ENCODE measurements at regions not wholly inside any gene's neighbourhood (a gene's known extent, or its start where the extent isn't known, plus 50 kb on each side); places are given as distances from the start of the nearest gene placed in this dataset.

DNA sequence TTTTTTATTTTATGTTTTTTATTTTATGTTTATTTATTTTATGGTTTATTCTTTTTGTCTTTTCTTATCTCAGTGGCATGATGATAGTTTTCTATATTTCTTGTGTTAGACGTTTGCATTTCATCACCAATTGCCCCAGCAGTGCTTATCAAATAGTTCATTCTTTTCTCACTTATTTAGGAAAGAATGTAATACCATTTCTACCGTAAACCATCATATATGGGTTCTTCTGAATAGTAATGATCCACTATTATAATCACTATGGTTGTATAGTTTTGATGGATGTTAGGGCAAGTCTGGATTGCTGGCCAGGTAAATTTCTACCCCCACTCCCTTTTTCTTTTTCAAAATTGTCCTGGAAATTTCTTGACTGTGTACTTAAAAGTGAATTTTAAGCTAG lies 134.6 kb upstream of the FBXO33 start:
- intact Hi-C loops (cut with DNase I) = no loop called here
- H3K36me3 ChIP-seq = no peaks in the 10 kb centered on the region
- no peak overlapping the region for H3K27ac ChIP-seq
- H3K4me3 ChIP-seq = no peak overlapping the region
- H3K9me3 ChIP-seq = peaks cover 0 to 2% (median 0%) of the 10 kb centered on the region in 4 donors
- no peaks in the 10 kb centered on the region for H3K4me1 ChIP-seq
- no peaks in the 10 kb centered on the region for H3K27me3 ChIP-seq
- WGBS, 2 donors = 67 to 83% methylated on average over 2 of the region's 2 CpGs
- TF ChIP-seq, protein P1, sequence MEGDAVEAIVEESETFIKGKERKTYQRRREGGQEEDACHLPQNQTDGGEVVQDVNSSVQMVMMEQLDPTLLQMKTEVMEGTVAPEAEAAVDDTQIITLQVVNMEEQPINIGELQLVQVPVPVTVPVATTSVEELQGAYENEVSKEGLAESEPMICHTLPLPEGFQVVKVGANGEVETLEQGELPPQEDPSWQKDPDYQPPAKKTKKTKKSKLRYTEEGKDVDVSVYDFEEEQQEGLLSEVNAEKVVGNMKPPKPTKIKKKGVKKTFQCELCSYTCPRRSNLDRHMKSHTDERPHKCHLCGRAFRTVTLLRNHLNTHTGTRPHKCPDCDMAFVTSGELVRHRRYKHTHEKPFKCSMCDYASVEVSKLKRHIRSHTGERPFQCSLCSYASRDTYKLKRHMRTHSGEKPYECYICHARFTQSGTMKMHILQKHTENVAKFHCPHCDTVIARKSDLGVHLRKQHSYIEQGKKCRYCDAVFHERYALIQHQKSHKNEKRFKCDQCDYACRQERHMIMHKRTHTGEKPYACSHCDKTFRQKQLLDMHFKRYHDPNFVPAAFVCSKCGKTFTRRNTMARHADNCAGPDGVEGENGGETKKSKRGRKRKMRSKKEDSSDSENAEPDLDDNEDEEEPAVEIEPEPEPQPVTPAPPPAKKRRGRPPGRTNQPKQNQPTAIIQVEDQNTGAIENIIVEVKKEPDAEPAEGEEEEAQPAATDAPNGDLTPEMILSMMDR (IDR thresholded peaks at IDR 0.05) = no peak
- no peak for TF ChIP-seq EP300 (IDR thresholded peaks at IDR 0.05)
- no peak for TF ChIP-seq POLR2AphosphoS5 (IDR thresholded peaks at IDR 0.05)
- TF ChIP-seq POLR2A (IDR thresholded peaks at IDR 0.05) = no peak
- DNase-seq = no peak

DNA sequence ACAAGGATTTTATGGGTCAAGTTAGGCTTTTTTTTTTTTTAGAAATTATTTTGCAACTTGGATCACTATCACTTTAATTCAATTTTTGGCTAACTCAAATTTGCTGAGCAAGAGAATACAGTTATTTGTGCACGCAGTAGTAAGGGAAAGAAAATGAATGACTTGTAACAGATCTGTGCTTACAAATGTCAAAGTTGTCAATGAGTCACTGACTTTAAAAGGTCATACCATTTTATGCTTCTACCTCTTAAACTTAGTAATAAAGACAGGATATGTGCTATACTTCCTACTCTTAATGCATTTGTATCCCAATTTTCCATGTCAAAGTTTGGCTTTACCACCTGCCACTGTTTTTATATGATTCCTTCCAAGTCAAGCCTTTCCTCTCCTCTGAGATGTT lies 131.1 kb upstream of the FBXO33 start:
- intact Hi-C loops (cut with DNase I) = no loop called here
- Histone ChIP-seq H3K9me3 (peaks cover 0 to 8% (median 0%) of the 10 kb centered on the region in 4 donors), H3K4me3 (no peak overlapping the region), H3K4me1 (no peaks in the 10 kb centered on the region), H3K36me3 (no peaks in the 10 kb centered on the region), H3K27ac (no peak overlapping the region), H3K27me3 (no peaks in the 10 kb centered on the region)
- TF ChIP-seq EP300 (IDR thresholded peaks at IDR 0.05) = no peak
- TF ChIP-seq POLR2A (IDR thresholded peaks at IDR 0.05) = no peak
- TF ChIP-seq POLR2AphosphoS5 (IDR thresholded peaks at IDR 0.05) = no peak
- TF ChIP-seq, protein P1 (IDR thresholded peaks at IDR 0.05) = no peak
- 88% methylated on average over 1 of the region's 1 CpG for WGBS, 2 donors
- no peak for DNase-seq

DNA sequence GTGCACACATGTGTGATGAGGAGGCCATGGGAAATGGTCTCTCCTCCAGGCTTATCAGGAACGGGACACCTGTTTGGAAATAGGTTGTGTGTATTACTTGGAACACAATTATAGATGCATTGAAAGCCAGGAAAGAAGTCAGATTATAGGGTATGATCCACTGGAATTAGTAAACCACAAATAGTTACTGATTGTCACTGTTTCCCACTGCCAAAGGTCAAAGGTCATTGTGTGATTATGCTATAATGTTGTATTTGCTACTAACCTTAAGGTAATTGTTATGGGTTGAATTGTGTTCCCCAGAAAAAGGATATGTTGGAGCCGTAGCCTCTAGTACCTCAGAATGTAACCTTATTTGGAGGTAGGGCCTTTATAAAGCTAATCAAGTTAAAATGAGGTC lies 129.9 kb upstream of the FBXO33 start:
- Histone ChIP-seq H3K4me3 (no peak overlapping the region), H3K36me3 (no peaks in the 10 kb centered on the region), H3K27ac (no peak overlapping the region), H3K4me1 (no peaks in the 10 kb centered on the region), H3K27me3 (no peaks in the 10 kb centered on the region), H3K9me3 (peaks cover 0 to 8% (median 0%) of the 10 kb centered on the region in 4 donors)
- TF ChIP-seq EP300 (IDR thresholded peaks at IDR 0.05) (no peak), POLR2A (IDR thresholded peaks at IDR 0.05) (no peak), POLR2AphosphoS5 (IDR thresholded peaks at IDR 0.05) (no peak)
- TF ChIP-seq, protein P1 (IDR thresholded peaks at IDR 0.05) = no peak
- WGBS, 2 donors = 66 to 86% methylated on average over 2 of the region's 2 CpGs
- DNase-seq = no peak
- intact Hi-C loops (cut with DNase I) = no loop called here

DNA sequence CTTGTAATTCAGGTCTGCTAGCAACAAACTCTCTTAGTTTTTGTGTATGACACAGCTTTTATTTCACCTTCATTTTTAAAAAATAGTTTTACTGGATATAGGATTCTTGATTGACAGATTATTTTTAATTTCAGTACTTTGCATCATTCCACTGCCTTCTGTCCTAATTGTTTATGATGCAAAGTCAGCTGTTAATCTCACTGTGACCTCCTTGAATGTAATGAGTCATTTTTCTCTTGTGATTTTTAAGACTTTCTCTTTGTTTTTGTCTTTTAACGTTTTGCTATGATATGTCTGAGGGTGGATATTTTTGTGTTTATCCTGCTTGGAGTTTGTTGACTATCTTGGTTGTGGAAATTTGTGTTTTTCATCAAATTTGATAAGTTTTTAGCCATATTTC lies 126.3 kb upstream of the FBXO33 start:
- no peaks in the 10 kb centered on the region for H3K27me3 ChIP-seq
- peaks cover 0 to 8% (median 0%) of the 10 kb centered on the region in 4 donors for H3K9me3 ChIP-seq
- WGBS, 2 donors = 66 to 85% methylated on average over 1 of the region's 1 CpG
- no peak overlapping the region for H3K4me3 ChIP-seq
- no peak for DNase-seq
- H3K27ac ChIP-seq = no peak overlapping the region
- intact Hi-C loops (cut with DNase I) = no loop called here
- H3K4me1 ChIP-seq = no peaks in the 10 kb centered on the region
- H3K36me3 ChIP-seq = no peaks in the 10 kb centered on the region
- TF ChIP-seq POLR2A (IDR thresholded peaks at IDR 0.05) = no peak
- TF ChIP-seq POLR2AphosphoS5 (IDR thresholded peaks at IDR 0.05) = no peak
- TF ChIP-seq EP300 (IDR thresholded peaks at IDR 0.05) = no peak

DNA sequence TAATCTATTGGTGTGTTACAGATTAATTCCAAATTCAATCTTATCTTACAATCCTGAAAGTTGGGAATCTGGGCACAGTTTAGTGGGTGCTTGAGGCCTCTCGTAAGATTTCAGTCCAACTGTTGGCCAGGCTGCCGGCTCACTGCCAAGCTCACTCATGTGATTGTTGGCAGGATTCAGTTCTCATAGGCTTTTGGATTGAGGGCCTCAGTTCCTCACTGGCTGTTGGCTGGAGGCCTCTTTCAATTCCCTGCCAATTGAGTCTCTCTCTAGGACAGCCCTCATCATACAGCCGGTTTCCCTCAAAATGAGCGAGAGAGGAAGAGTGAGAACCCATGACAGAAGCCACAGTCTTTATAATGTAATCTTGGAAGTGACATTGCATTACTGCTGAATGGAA lies 123.5 kb upstream of the FBXO33 start:
- no peak overlapping the region for H3K27ac ChIP-seq
- H3K9me3 ChIP-seq = peaks cover 0 to 8% (median 0%) of the 10 kb centered on the region in 4 donors
- no peaks in the 10 kb centered on the region for H3K4me1 ChIP-seq
- no peak overlapping the region for H3K4me3 ChIP-seq
- 79 to 81% methylated on average over 4 of the region's 4 CpGs for WGBS, 2 donors
- TF ChIP-seq POLR2A (IDR thresholded peaks at IDR 0.05) (no peak), EP300 (IDR thresholded peaks at IDR 0.05) (no peak), POLR2AphosphoS5 (IDR thresholded peaks at IDR 0.05) (no peak)
- H3K27me3 ChIP-seq = no peaks in the 10 kb centered on the region
- intact Hi-C loops (cut with DNase I) = no loop called here
- no peaks in the 10 kb centered on the region for H3K36me3 ChIP-seq
- DNase-seq = no peak

DNA sequence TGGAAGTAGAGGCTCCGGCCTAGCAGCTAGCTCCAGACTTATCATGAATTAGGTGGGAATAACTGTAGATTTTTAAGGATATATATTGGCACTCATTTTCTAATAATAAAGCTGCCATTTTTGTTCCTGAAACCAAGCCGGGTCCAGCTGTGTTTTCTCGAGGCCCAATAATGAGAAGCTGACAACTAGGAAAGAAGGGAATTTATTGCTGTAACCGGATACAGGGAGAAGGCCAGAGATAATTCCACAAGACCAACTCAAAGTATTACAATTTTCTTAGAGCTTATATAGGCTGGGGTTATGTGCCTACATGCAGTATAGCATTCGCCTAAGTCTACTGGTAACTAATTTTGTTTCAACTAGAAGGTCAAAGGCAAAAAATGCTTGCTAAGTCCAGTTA lies 122.3 kb upstream of the FBXO33 start:
- no peak overlapping the region for H3K27ac ChIP-seq
- H3K4me3 ChIP-seq = no peak overlapping the region
- 81 to 85% methylated on average over 5 of the region's 5 CpGs for WGBS, 2 donors
- H3K9me3 ChIP-seq = peaks cover 0 to 3% (median 0%) of the 10 kb centered on the region in 4 donors
- DNase-seq = no peak
- TF ChIP-seq, protein P1 (IDR thresholded peaks at IDR 0.05) = no peak
- TF ChIP-seq POLR2A (IDR thresholded peaks at IDR 0.05) (no peak), POLR2AphosphoS5 (IDR thresholded peaks at IDR 0.05) (no peak), EP300 (IDR thresholded peaks at IDR 0.05) (no peak)
- H3K36me3 ChIP-seq = no peaks in the 10 kb centered on the region
- H3K27me3 ChIP-seq = no peaks in the 10 kb centered on the region
- no peaks in the 10 kb centered on the region for H3K4me1 ChIP-seq
- intact Hi-C loops (cut with DNase I) = no loop called here
